Tongue (tissue), 1 donor: ENCODE measurements at regions not wholly inside any gene's neighbourhood (a gene's known extent, or its start where the extent isn't known, plus 50 kb on each side); places are given as distances from the start of the nearest gene placed in this dataset.
A peak's percentile ranks its signal among the peaks of the same experiment; 100 is the strongest.
"Not testable (repeated sequence)": the region's sequence is repeated elsewhere in the genome, so short reads cannot be mapped to it uniquely, and the experiment has no call there.

ENCODE experiments used
- DNase-seq: peaks from one replicate; pipeline ENCODE4 v3.0.0-alpha.2; 2015

GRCh38 chr10:64750672-64751071, 1229.5 kb downstream of the REEP3 start:
- DNase-seq = peak; percentile 3

- no peak for DNase-seq
Measured at GRCh38 chr10:64753516-64753915, 1232.3 kb downstream of the REEP3 start.

GRCh38 chr10:64760371-64760770, 1239.2 kb downstream of the REEP3 start:
- no peak for DNase-seq

GRCh38 chr10:64762861-64763260, 1241.7 kb downstream of the REEP3 start:
- no peak for DNase-seq

- no peak for DNase-seq
Measured at GRCh38 chr10:64765498-64765897, 1244.3 kb downstream of the REEP3 start.

GRCh38 chr10:64771253-64772050, 1250.3 kb downstream of the REEP3 start:
- no peak for DNase-seq

GRCh38 chr10:64773357-64773756, 1252.2 kb downstream of the REEP3 start:
- no peak for DNase-seq

- DNase-seq = not testable (repeated sequence)
Measured at GRCh38 chr10:64784451-64784850, 1263.2 kb downstream of the REEP3 start.

- no peak for DNase-seq
Measured at GRCh38 chr10:64785816-64786215, 1264.6 kb downstream of the REEP3 start.

GRCh38 chr10:64786989-64787388, 1265.8 kb downstream of the REEP3 start:
- no peak for DNase-seq

GRCh38 chr10:64795847-64796246, 1274.6 kb downstream of the REEP3 start:
- DNase-seq = no peak

GRCh38 chr10:64798297-64798696, 1277.1 kb downstream of the REEP3 start:
- no peak for DNase-seq

GRCh38 chr10:64808233-64808632, 1287.0 kb downstream of the REEP3 start:
- DNase-seq = not testable (repeated sequence)

- not testable (repeated sequence) for DNase-seq
Measured at GRCh38 chr10:64810046-64810445, 1288.8 kb downstream of the REEP3 start.

GRCh38 chr10:64813391-64813790, 1292.2 kb downstream of the REEP3 start:
- no peak for DNase-seq

GRCh38 chr10:64814201-64814600, 1293.0 kb downstream of the REEP3 start:
- DNase-seq = no peak

GRCh38 chr10:64829888-64830412, 1308.7 kb downstream of the REEP3 start:
- no peak for DNase-seq

- no peak for DNase-seq
Measured at GRCh38 chr10:64830869-64831268, 1309.7 kb downstream of the REEP3 start.

GRCh38 chr10:64840341-64840740, 1319.1 kb downstream of the REEP3 start:
- DNase-seq = no peak

GRCh38 chr10:64846700-64847099, 1325.5 kb downstream of the REEP3 start:
- peak; percentile 46 for DNase-seq

GRCh38 chr10:64855941-64856340, 1334.7 kb downstream of the REEP3 start:
- no peak for DNase-seq

GRCh38 chr10:64859911-64860310, 1338.7 kb downstream of the REEP3 start:
- no peak for DNase-seq

GRCh38 chr10:64863836-64864235, 1342.6 kb downstream of the REEP3 start:
- no peak for DNase-seq

GRCh38 chr10:64867501-64867962, 1346.3 kb downstream of the REEP3 start:
- DNase-seq = no peak
